ENCODE measurements at regions not wholly inside any gene's neighbourhood (a gene's known extent, or its start where the extent isn't known, plus 50 kb on each side); places are given as distances from the start of the nearest gene placed in this dataset.
"Not testable (repeated sequence)": the region's sequence is repeated elsewhere in the genome, so short reads cannot be mapped to it uniquely, and the experiment has no call there.

GRCh38 chr12:54723379-54724256 is 75.5 kb upstream of the DCD start:
- ATAC-seq = peak; percentile 59 to 65 (median 62)
- DNase-seq = no peak
- no peak for TF ChIP-seq POLR2A (IDR thresholded peaks at IDR 0.05)
- peak; percentile 44 to 60 (median 56) for TF ChIP-seq CTCF (IDR thresholded peaks at IDR 0.05)
- no peak overlapping the region for H3K4me3 ChIP-seq
- H3K36me3 ChIP-seq = no peaks in the 10 kb centered on the region
- H3K4me1 ChIP-seq = no peaks in the 10 kb centered on the region
- H3K27ac ChIP-seq = no peak overlapping the region
- WGBS (ENCODE audit: insufficient coverage, low coverage, low lambda C conversion rate, missing lambda C conversion rate) = 36% methylated on average over 5 of the region's 5 CpGs
- H3K9me3 ChIP-seq = no peaks in the 10 kb centered on the region
- H3K27me3 ChIP-seq = no peaks in the 10 kb centered on the region
- intact Hi-C loops (cut with DNase I) = no loop called here

GRCh38 chr12:54721312-54721711 is 73.1 kb upstream of the DCD start:
- no peak for DNase-seq
- Histone ChIP-seq H3K27ac (no peak overlapping the region), H3K36me3 (no peaks in the 10 kb centered on the region), H3K4me1 (no peaks in the 10 kb centered on the region), H3K27me3 (no peaks in the 10 kb centered on the region), H3K4me3 (no peak overlapping the region), H3K9me3 (no peaks in the 10 kb centered on the region)
- ATAC-seq = no peak
- 80% methylated on average over 3 of the region's 3 CpGs for WGBS (ENCODE audit: insufficient coverage, low coverage, low lambda C conversion rate, missing lambda C conversion rate)
- TF ChIP-seq POLR2A (IDR thresholded peaks at IDR 0.05) (no peak), CTCF (IDR thresholded peaks at IDR 0.05) (no peak)
- intact Hi-C loops (cut with DNase I) = no loop called here

- Histone ChIP-seq H3K4me1 (no peaks in the 10 kb centered on the region), H3K36me3 (no peaks in the 10 kb centered on the region), H3K27ac (no peak overlapping the region), H3K4me3 (no peak overlapping the region), H3K9me3 (no peaks in the 10 kb centered on the region), H3K27me3 (no peaks in the 10 kb centered on the region)
- intact Hi-C loops (cut with DNase I) = no loop called here
- ATAC-seq (peak in 1 of 4 donors; percentile 25), DNase-seq (no peak)
- no peak for TF ChIP-seq POLR2A (IDR thresholded peaks at IDR 0.05)
- TF ChIP-seq CTCF (IDR thresholded peaks at IDR 0.05) = no peak
- 51% methylated on average over 5 of the region's 5 CpGs for WGBS (ENCODE audit: insufficient coverage, low coverage, low lambda C conversion rate, missing lambda C conversion rate)
Observed at GRCh38 chr12:54719691-54720090, 71.5 kb upstream of the DCD start.

GRCh38 chr12:54716261-54716660 is 68.1 kb upstream of the DCD start:
- Histone ChIP-seq H3K9me3 (no peaks in the 10 kb centered on the region), H3K4me3 (no peak overlapping the region), H3K27ac (no peak overlapping the region), H3K27me3 (no peaks in the 10 kb centered on the region), H3K36me3 (no peaks in the 10 kb centered on the region), H3K4me1 (no peaks in the 10 kb centered on the region)
- TF ChIP-seq CTCF (IDR thresholded peaks at IDR 0.05) (no peak), POLR2A (IDR thresholded peaks at IDR 0.05) (no peak)
- DNase-seq (no peak), ATAC-seq (no peak)
- intact Hi-C loops (cut with DNase I) = no loop called here
- 41% methylated on average over 2 of the region's 2 CpGs for WGBS (ENCODE audit: insufficient coverage, low coverage, low lambda C conversion rate, missing lambda C conversion rate)

- ATAC-seq; H3K27ac ChIP-seq; intact Hi-C loops (cut with DNase I); H3K9me3 ChIP-seq; H3K4me3 ChIP-seq; H3K4me1 ChIP-seq; H3K27me3 ChIP-seq; DNase-seq; H3K36me3 ChIP-seq: not testable (repeated sequence)
- WGBS (ENCODE audit: insufficient coverage, low coverage, low lambda C conversion rate, missing lambda C conversion rate) = 43% methylated on average over 3 of the region's 3 CpGs
Observed at GRCh38 chr12:54713876-54714275, 65.7 kb upstream of the DCD start.
